B cell (primary cell): ENCODE measurements at regions not wholly inside any gene's neighbourhood (a gene's known extent, or its start where the extent isn't known, plus 50 kb on each side); places are given as distances from the start of the nearest gene placed in this dataset.

ENCODE experiments used
- ATAC-seq: fragments of 200-7000 bp; cut with Tn5 transposase; one replicate; pipeline ENCODE4 v1.10.0; 2021; ENCODE audit warnings: low read depth, mild to moderate bottlenecking, moderate number of reproducible peaks, moderate library complexity
- CTCF ChIA-PET: fragments of 350-600 bp; sonication (Branson Sonifier 250); formaldehyde crosslinking; loops from one replicate; lab custom pipeline; 2021; ENCODE audit warnings: antibody characterized with exemption, inconsistent platforms; lab: Charles Lee
- POLR2A ChIA-PET: fragments of 350-600 bp; sonication (Branson Sonifier 250); formaldehyde crosslinking; loops from one replicate; lab custom pipeline; 2021; ENCODE audit warnings: antibody characterized with exemption; lab: Charles Lee
- DNase-seq: peaks from one replicate; pipeline ENCODE4 v3.0.0; 2013
- H2AFZ ChIP-seq: 2 replicates; pipeline ENCODE4 v1.6.1; 2012; ENCODE audit warnings: mild to moderate bottlenecking, low read depth, low read length; ENCODE audit not compliant: insufficient read depth, poor library complexity, severe bottlenecking
- H3K27ac ChIP-seq, 2 donors: 1 replicate in 1 of 2; 2 replicates in 1 of 2; pipeline ENCODE4 v1.5.1; 2012 to 2013; ENCODE audit warnings: low read length in 2 of 2, mild to moderate bottlenecking in 2 of 2, moderate library complexity in 1 of 2
- H3K27me3 ChIP-seq, 4 experiments: fragments of 200-600 bp in 1 of 4; sonication (generic) in 1 of 4; replicated peaks in 1 of 4; 1 replicate in 2 of 4; 2 replicates in 2 of 4; pipeline versions ENCODE4 v1.6.1 to v1.7.0; 2013 to 2016; ENCODE audit warnings: low read length in 3 of 4, mild to moderate bottlenecking in 2 of 4, mixed read lengths in 1 of 4, moderate library complexity in 1 of 4; ENCODE audit not compliant: insufficient read depth in 4 of 4, control insufficient read depth in 3 of 4; ENCODE audit errors: control extremely low read depth in 1 of 4
- H3K36me3 ChIP-seq, 2 experiments: replicated peaks in 1 of 2; 1 replicate in 1 of 2; 2 replicates in 1 of 2; pipeline versions ENCODE4 v1.6.1 to v1.7.1; 2013; ENCODE audit warnings: low read length in 1 of 2; ENCODE audit not compliant: insufficient read depth in 2 of 2, control insufficient read depth in 1 of 2; ENCODE audit errors: control extremely low read depth in 1 of 2, extremely low read depth in 1 of 2
- H3K4me1 ChIP-seq, 2 donors: fragments of 200-600 bp in 1 of 2; sonication (generic) in 1 of 2; 1 replicate in 1 of 2; 2 replicates in 1 of 2; pipeline versions ENCODE4 v1.5.1 to v1.6.1; 2013 to 2017; ENCODE audit warnings: low read length in 2 of 2; ENCODE audit not compliant: control insufficient read depth in 2 of 2, insufficient read depth in 2 of 2
- H3K4me2 ChIP-seq: replicated peaks from 2 replicates; pipeline ENCODE3; 2012; ENCODE audit warnings: mild to moderate bottlenecking, low read depth, low read length; ENCODE audit not compliant: poor library complexity, severe bottlenecking
- H3K4me3 ChIP-seq, 5 experiments: fragments of 200-600 bp in 1 of 5; sonication (generic) in 1 of 5; 1 replicate in 3 of 5; 2 replicates in 2 of 5; pipeline versions ENCODE4 v1.5.1 to v1.7.0; 2011 to 2016; ENCODE audit warnings: low read length in 4 of 5, mild to moderate bottlenecking in 4 of 5, low read depth in 2 of 5, control low read depth in 1 of 5, moderate library complexity in 1 of 5; ENCODE audit not compliant: insufficient read depth in 1 of 5; ENCODE audit errors: control extremely low read depth in 1 of 5, extremely low read depth in 1 of 5
- H3K79me2 ChIP-seq: fragments of 200-600 bp; sonication (generic); one replicate; pipeline ENCODE4 v1.6.0; 2016; ENCODE audit warnings: low read length; ENCODE audit not compliant: control insufficient read depth, insufficient read depth
- H3K9ac ChIP-seq: fragments of 200-600 bp; sonication (generic); 2 replicates; pipeline ENCODE4 v1.6.1; 2017; ENCODE audit warnings: mild to moderate bottlenecking, low read length, moderate library complexity
- H3K9me3 ChIP-seq, 3 donors: one replicate each; pipeline versions ENCODE4 v1.6.1 to v1.7.1; 2013; ENCODE audit warnings: low read length in 2 of 3; ENCODE audit not compliant: control insufficient read depth in 2 of 3, insufficient read depth in 1 of 3; ENCODE audit errors: control extremely low read depth in 1 of 3
- H4K20me1 ChIP-seq: 2 replicates; pipeline ENCODE4 v1.6.0; 2012; ENCODE audit warnings: mild to moderate bottlenecking, low read length; ENCODE audit not compliant: insufficient read depth, control insufficient read depth, poor library complexity, severe bottlenecking
- H3K27ac Mint-ChIP-seq: one replicate; pipeline ENCODE4 v1.8.0; 2021; ENCODE audit warnings: mixed read lengths
- H3K27me3 Mint-ChIP-seq: one replicate; pipeline ENCODE4 v1.8.0; 2021; ENCODE audit warnings: mixed read lengths
- H3K4me1 Mint-ChIP-seq: one replicate; pipeline ENCODE4 v1.8.0; 2021; ENCODE audit warnings: mixed read lengths
- H3K4me3 Mint-ChIP-seq: one replicate; pipeline ENCODE4 v1.8.0; 2021; ENCODE audit warnings: mixed read lengths
- H3K9me3 Mint-ChIP-seq: one replicate; pipeline ENCODE4 v1.8.0; 2022; ENCODE audit warnings: mixed read lengths; ENCODE audit not compliant: insufficient read depth
- CTCF ChIP-seq: fragments of 200-600 bp; IDR thresholded peaks from one replicate; pipeline ENCODE4 v1.8.0; 2022; ENCODE audit warnings: antibody characterized with exemption, mild to moderate bottlenecking
- EZH2 ChIP-seq: IDR thresholded peaks from 2 replicates; pipeline ENCODE4 v1.6.1; 2012; ENCODE audit warnings: borderline replicate concordance, low read depth, mild to moderate bottlenecking, moderate library complexity, low read length; ENCODE audit not compliant: insufficient read depth, poor library complexity, severe bottlenecking
- WGBS: methylation state at CpG from one replicate; pipeline ENCODE4 v1.1.5; 2013; ENCODE audit warnings: missing lambda C conversion rate; ENCODE audit not compliant: insufficient coverage; 5-methylcytosine and 5-hydroxymethylcytosine counted together
- intact Hi-C: fragments of 100-400 bp; cut with micrococcal nuclease; formaldehyde crosslinking; loops from one replicate; pipeline ENCODE4 v1.10.0; 2022

- Histone ChIP-seq H3K79me2 (no peaks in the 10 kb centered on the region), H3K4me3 (no peak overlapping the region), H3K9ac (no peak overlapping the region), H3K27ac (no peak overlapping the region), H3K36me3 (no peaks in the 10 kb centered on the region), H3K9me3 (no peaks in the 10 kb centered on the region), H4K20me1 (no peaks in the 10 kb centered on the region), H3K4me2 (no peak overlapping the region), H3K4me1 (no peaks in the 10 kb centered on the region), H2AFZ (no peak overlapping the region), H3K27me3 (no peaks in the 10 kb centered on the region)
- Mint-ChIP-seq H3K4me1 (no peaks in the 10 kb centered on the region), H3K9me3 (no peaks in the 10 kb centered on the region), H3K27ac (no peak overlapping the region), H3K27me3 (no peaks in the 10 kb centered on the region), H3K4me3 (no peak overlapping the region)
- no peak for ATAC-seq
- TF ChIP-seq EZH2 (no peak), CTCF (no peak)
- CTCF ChIA-PET: interaction anchor here (0.6 kb wide), 1 partner anchor 40 kb away, joined by 5 read pairs; no protein-coding TSS in a partner anchor
- no CpG with 5 or more reads among the region's 5 CpGs for WGBS
- intact Hi-C loops: no loop called here
- DNase-seq: no peak
- POLR2A ChIA-PET: no interaction called here
Measured at GRCh38 chr2:21567395-21567794, 443.6 kb downstream of the TDRD15 start.

GRCh38 chr2:21571686-21572085 is 447.9 kb downstream of the TDRD15 start:
- POLR2A ChIA-PET: no interaction called here
- no peak for ATAC-seq

More at GRCh38 chr2:21571686-21572085, 447.9 kb downstream of the TDRD15 start:
- no peak overlapping the region for H3K27ac ChIP-seq
- H3K4me2 ChIP-seq: no peak overlapping the region
- TF ChIP-seq CTCF (no peak), EZH2 (no peak)
- H3K79me2 ChIP-seq: no peaks in the 10 kb centered on the region
- no peaks in the 10 kb centered on the region for H4K20me1 ChIP-seq
- H3K4me1 Mint-ChIP-seq: no peaks in the 10 kb centered on the region
- no peaks in the 10 kb centered on the region for H3K27me3 Mint-ChIP-seq
- no peak for DNase-seq
- no peaks in the 10 kb centered on the region for H3K27me3 ChIP-seq
- H3K9me3 Mint-ChIP-seq: peaks cover 8% of the 10 kb centered on the region
- H3K4me3 Mint-ChIP-seq: no peak overlapping the region
- no peak overlapping the region for H3K9ac ChIP-seq
- H3K36me3 ChIP-seq: no peaks in the 10 kb centered on the region
- H3K4me1 ChIP-seq: no peaks in the 10 kb centered on the region
- CTCF ChIA-PET: no interaction called here
- H3K4me3 ChIP-seq: no peak overlapping the region
- intact Hi-C loops: no loop called here
- H2AFZ ChIP-seq: no peak overlapping the region
- no peaks in the 10 kb centered on the region for H3K9me3 ChIP-seq
- H3K27ac Mint-ChIP-seq: no peak overlapping the region
